GM12878 (cell line): ENCODE measurements at regions not wholly inside any gene's neighbourhood (a gene's known extent, or its start where the extent isn't known, plus 50 kb on each side); places are given as distances from the start of the nearest gene placed in this dataset.

Experiments used
- ATF7 ChIP-seq: fragments of 450-650 bp; IDR thresholded peaks from 2 replicates; pipeline ENCODE4 v1.6.1; 2016; ENCODE audit warnings: low read depth, mild to moderate bottlenecking
- NKRF ChIP-seq: fragments of 450-650 bp; conservative IDR thresholded peaks from 2 replicates; pipeline ENCODE4 v1.6.1; 2017; ENCODE audit warnings: mild to moderate bottlenecking, moderate library complexity
- SKIL ChIP-seq: fragments of 450-650 bp; IDR thresholded peaks from 2 replicates; pipeline ENCODE4 v1.6.1; 2017; ENCODE audit warnings: mild to moderate bottlenecking, low read depth, inconsistent platforms; ENCODE audit not compliant: poor library complexity, severe bottlenecking
- SREBF2 ChIP-seq: IDR thresholded peaks from 2 replicates; pipeline ENCODE4 v1.6.1; 2012; ENCODE audit warnings: mild to moderate bottlenecking, low read length
- TBL1XR1 ChIP-seq: IDR thresholded peaks from 2 replicates; pipeline ENCODE4 v1.6.1; 2012; ENCODE audit warnings: low read depth, low read length, improper control_type of control experiment
- TF ChIP-seq, protein P1 (sequence below): IDR thresholded peaks from 2 replicates; pipeline ENCODE4 v1.6.1; 2012; ENCODE audit warnings: low read depth, low read length, improper control_type of control experiment

- TF ChIP-seq NKRF (no peak), SREBF2 (no peak), ATF7 (no peak), TBL1XR1 (no peak), SKIL (no peak)
- TF ChIP-seq, protein P1, sequence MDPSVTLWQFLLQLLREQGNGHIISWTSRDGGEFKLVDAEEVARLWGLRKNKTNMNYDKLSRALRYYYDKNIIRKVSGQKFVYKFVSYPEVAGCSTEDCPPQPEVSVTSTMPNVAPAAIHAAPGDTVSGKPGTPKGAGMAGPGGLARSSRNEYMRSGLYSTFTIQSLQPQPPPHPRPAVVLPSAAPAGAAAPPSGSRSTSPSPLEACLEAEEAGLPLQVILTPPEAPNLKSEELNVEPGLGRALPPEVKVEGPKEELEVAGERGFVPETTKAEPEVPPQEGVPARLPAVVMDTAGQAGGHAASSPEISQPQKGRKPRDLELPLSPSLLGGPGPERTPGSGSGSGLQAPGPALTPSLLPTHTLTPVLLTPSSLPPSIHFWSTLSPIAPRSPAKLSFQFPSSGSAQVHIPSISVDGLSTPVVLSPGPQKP, result no peak
- TF ChIP-seq, all 136 proteins: peak for 0
Observed at GRCh38 chr1:178643831-178644230, 81.2 kb upstream of the RALGPS2 start (continued).
